HG03066 (cell line): ENCODE measurements at regions not wholly inside any gene's neighbourhood (a gene's known extent, or its start where the extent isn't known, plus 50 kb on each side); places are given as distances from the start of the nearest gene placed in this dataset.
"Not testable (repeated sequence)": the region's sequence is repeated elsewhere in the genome, so short reads cannot be mapped to it uniquely, and the experiment has no call there.

Experiments used
- ATAC-seq: cut with Tn5 transposase; IDR thresholded peaks from one replicate; pipeline ENCODE4 v1.9.1; 2021; ENCODE audit warnings: low read depth; ENCODE audit not compliant: unreplicated experiment

- ATAC-seq = no peak
Measured at GRCh38 chr5:1654786-1655495, 131.2 kb upstream of the LPCAT1 start.

- peak; percentile 73 for ATAC-seq
Measured at GRCh38 chr5:1653698-1654651, 130.2 kb upstream of the LPCAT1 start.

- ATAC-seq = peak; percentile 41
Measured at GRCh38 chr5:1652873-1653697, 129.3 kb upstream of the LPCAT1 start.

- ATAC-seq = no peak
Measured at GRCh38 chr5:1651971-1652872, 128.5 kb upstream of the LPCAT1 start.

GRCh38 chr5:1651250-1651649, 127.5 kb upstream of the LPCAT1 start:
- no peak for ATAC-seq

GRCh38 chr5:1649554-1649953, 125.8 kb upstream of the LPCAT1 start:
- no peak for ATAC-seq

- no peak for ATAC-seq
Measured at GRCh38 chr5:1648806-1649205, 125.0 kb upstream of the LPCAT1 start.

GRCh38 chr5:1647580-1647979, 123.8 kb upstream of the LPCAT1 start:
- no peak for ATAC-seq

GRCh38 chr5:1644810-1645571, 121.2 kb upstream of the LPCAT1 start:
- peak; percentile 60 for ATAC-seq

GRCh38 chr5:1644393-1644809, 120.6 kb upstream of the LPCAT1 start:
- ATAC-seq = not testable (repeated sequence)

- ATAC-seq = no peak
Measured at GRCh38 chr5:1643651-1644392, 120.1 kb upstream of the LPCAT1 start.

- ATAC-seq = no peak
Measured at GRCh38 chr5:1642621-1643061, 118.9 kb upstream of the LPCAT1 start.

GRCh38 chr5:1642221-1642620, 118.5 kb upstream of the LPCAT1 start:
- ATAC-seq = no peak

GRCh38 chr5:1641560-1642166, 117.9 kb upstream of the LPCAT1 start:
- peak; percentile 83 for ATAC-seq

- ATAC-seq = no peak
Measured at GRCh38 chr5:1641041-1641440, 117.3 kb upstream of the LPCAT1 start.

GRCh38 chr5:1640421-1640881, 116.7 kb upstream of the LPCAT1 start:
- ATAC-seq = no peak

GRCh38 chr5:1639757-1640156, 116.0 kb upstream of the LPCAT1 start:
- ATAC-seq = no peak
